HEK293 (cell line): ENCODE measurements at regions not wholly inside any gene's neighbourhood (a gene's known extent, or its start where the extent isn't known, plus 50 kb on each side); places are given as distances from the start of the nearest gene placed in this dataset.

ENCODE experiments used
- GLIS1 ChIP-seq: fragments of 450-650 bp; formaldehyde crosslinking; IDR thresholded peaks from 2 replicates; pipeline ENCODE4 v1.5.1; 2016; ENCODE audit warnings: missing biosample characterization, missing genetic modification characterization
- MYNN ChIP-seq: fragments of 450-650 bp; formaldehyde crosslinking; IDR thresholded peaks from 2 replicates; pipeline ENCODE4 v1.5.1; 2016; ENCODE audit warnings: missing biosample characterization, missing genetic modification characterization, borderline replicate concordance
- ZBTB8A ChIP-seq: fragments of 450-650 bp; formaldehyde crosslinking; IDR thresholded peaks from 2 replicates; pipeline ENCODE4 v1.5.1; 2016; ENCODE audit warnings: missing biosample characterization, missing genetic modification characterization
- ZNF518A ChIP-seq: fragments of 450-650 bp; formaldehyde crosslinking; conservative IDR thresholded peaks from 2 replicates; pipeline ENCODE4 v1.5.1; 2016; ENCODE audit warnings: low read depth, missing biosample characterization, missing genetic modification characterization
- TF ChIP-seq, protein P1 (sequence below): fragments of 450-650 bp; formaldehyde crosslinking; IDR thresholded peaks from 2 replicates; pipeline ENCODE4 v1.5.1; 2016; ENCODE audit warnings: missing biosample characterization, missing genetic modification characterization, low read depth

DNA sequence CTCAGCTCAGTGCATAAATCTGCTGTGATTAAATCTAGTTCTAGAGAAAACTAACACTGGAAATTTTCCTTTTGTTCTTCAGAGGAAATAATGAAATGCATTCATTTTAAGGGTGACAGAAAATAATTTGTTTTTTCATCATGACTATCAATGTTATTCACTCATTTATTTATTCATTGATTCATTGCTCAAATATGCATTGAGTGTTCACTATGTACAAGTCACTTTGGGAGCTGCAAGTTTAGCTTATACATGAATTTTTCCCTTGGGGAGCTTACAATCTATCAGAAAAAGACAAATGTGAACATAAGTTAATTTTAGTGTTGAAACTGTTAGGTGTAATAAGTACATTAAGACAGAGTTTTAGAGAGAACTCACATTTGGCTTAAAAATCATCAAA lies 897.8 kb downstream of the CENPC start:
- TF ChIP-seq ZNF518A (tag by site-specific recombination) (no peak), MYNN (no peak), GLIS1 (tag by site-specific recombination) (no peak), ZBTB8A (tag by site-specific recombination) (no peak)
- TF ChIP-seq, protein P1, sequence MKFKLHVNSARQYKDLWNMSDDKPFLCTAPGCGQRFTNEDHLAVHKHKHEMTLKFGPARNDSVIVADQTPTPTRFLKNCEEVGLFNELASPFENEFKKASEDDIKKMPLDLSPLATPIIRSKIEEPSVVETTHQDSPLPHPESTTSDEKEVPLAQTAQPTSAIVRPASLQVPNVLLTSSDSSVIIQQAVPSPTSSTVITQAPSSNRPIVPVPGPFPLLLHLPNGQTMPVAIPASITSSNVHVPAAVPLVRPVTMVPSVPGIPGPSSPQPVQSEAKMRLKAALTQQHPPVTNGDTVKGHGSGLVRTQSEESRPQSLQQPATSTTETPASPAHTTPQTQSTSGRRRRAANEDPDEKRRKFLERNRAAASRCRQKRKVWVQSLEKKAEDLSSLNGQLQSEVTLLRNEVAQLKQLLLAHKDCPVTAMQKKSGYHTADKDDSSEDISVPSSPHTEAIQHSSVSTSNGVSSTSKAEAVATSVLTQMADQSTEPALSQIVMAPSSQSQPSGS (tag by site-specific recombination), result no peak
